Activated CD4-positive, CD25-positive, alpha-beta regulatory T cell treated with anti-CD3 and anti-CD28 coated beads, Interleukin-2, amount 50 U/mL, for 72 hours (primary cell): ENCODE measurements at regions not wholly inside any gene's neighbourhood (a gene's known extent, or its start where the extent isn't known, plus 50 kb on each side); places are given as distances from the start of the nearest gene placed in this dataset.
"Not testable (repeated sequence)": the region's sequence is repeated elsewhere in the genome, so short reads cannot be mapped to it uniquely, and the experiment has no call there.

Experiments used
- DNase-seq: peaks from one replicate; pipeline ENCODE4 v3.0.0; 2021

DNA sequence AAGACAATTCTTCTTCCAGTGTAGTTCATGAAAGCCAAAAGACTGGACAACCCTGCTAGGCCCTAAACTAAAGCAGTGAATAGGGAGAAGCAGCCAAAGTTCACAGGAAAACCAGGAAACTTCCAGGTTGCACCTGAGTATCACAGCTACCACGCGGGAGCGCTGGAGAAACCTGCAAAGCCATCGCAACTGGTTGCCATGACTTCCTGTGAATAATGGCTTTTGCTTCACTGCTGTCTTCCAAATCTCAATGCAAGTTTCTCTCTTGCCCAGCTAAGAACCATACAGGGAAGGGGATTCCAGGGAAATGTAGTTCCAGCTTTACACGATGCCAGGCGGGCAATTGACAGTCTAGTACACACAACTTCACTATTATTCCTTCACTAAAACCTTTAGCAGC is 114.1 kb downstream of the GXYLT1 start:
- DNase-seq = no peak

DNA sequence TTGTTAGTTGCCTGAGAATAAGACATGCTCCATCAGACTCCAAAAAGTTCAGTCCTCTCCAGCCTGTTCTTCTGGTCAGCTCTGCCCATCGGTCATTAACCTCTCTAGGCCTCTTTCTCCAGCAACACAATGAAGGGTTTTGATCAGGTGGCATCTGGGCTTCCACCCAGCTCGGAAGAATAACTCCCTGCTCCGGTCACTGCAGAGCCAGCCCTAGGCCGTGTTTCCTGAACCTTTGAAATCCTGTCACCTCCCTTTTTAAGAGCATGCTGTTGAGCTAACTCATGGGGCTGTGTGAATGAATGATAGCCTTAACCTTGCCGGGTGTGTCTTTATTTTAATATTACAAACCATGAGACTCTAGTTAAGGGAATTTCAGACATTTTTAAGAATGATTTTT is 117.1 kb downstream of the GXYLT1 start:
- DNase-seq = no peak

DNA sequence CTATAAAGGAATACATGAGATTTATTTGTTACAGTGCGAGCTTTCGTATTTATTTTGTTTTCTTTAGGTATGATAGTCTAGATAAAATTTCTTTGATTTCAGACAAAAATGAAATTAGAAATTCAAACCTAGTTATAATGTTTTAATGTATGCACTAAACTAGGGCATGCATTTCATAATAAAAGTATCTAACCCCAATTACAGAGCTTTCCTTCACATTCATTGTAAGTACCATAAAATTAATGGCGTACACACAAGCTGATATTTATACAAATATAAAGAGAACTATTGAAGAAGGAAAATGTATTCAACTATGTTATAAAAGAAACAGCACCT is 120.2 kb downstream of the GXYLT1 start:
- DNase-seq = no peak

DNA sequence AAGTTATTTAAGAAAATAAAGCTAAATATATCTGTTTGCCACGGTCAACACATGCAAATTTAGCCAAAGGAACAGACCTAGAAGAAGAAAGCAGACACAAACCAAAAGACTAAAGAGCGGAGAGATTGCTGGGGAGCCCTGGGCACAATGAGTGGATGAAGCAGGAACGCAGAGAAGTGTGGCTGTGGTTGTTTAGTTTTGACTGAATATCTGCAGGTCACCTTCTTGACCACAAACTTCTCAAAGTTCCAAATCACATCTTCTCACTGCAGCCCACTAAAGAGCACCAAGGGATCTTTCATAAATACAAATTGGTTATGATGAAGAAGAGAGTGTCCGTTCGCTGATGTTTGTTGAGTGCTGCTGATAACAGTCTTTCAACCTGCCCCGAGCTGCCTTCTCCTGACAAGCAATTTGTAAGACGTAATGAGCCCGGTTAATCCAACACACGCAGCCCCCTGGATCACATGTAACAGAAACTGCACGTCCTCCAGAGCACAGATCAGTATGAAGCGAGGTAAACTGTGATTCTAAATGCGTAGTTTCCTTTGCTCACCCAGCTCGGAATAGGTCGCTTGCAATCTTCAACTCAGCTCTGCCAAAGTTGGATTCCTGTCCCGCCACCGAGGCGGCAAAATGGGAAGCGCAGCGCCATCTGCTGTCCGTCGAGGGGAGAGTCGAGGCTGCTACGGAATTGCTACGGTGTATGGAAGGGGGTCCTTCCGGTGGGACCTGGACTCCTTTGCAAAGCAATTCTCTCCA is 120.8 kb downstream of the GXYLT1 start:
- peak; percentile 66 for DNase-seq

DNA sequence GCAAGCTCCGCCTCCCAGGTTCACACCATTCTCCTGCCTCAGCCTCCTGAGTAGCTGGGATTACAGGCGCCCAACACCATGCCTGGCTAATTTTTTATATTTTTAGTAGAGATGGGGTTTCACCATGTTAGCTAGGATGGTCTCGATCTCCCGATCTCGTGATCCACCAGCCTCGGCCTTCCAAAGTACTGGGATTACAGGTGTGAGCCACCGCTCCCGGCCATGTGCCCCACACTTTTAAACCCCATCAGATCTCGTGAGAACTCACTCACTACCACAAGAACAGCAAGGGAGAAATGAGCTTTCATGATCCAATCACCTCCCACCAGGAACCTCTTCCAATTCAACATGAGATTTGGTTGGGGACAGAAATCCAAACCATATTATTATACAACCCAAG is 122.7 kb downstream of the GXYLT1 start:
- DNase-seq = not testable (repeated sequence)

DNA sequence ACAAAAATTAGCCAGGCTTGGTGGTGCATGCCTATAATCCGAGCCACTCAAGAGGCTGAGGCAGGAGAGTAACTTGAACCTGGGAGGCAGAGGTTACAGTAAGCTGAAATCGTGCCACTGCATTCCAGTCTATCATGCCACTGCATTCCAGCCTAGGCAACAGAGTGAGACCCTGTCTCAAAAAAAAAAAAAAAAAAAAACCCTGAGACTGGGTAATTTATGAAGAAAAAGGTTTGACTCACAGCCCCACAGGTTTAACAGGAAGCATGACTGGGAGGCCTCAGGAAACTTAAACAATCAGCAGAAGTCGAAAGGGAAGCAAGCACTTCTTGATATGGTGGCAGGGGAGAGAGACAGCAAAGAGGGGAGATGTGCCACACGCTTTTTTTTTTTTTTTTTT is 123.2 kb downstream of the GXYLT1 start:
- no peak for DNase-seq

DNA sequence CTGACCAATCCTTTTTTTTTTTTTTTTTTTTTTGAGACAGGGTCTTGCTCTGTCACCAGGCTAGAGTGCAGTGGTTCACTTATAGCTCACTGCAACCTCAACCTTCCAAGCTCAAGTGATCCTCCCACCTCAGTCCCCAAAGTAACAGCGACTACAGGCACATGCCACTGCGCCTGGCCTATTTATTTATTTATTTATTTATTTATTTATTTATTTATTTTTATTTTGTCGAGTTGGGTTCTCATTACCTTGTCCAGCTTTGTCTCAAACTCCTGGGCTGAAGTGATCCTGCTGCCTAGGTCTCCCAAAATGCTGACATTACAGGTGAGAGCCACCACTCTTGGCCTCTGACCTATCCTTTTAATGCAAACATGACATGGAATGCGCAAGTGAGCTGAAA is 124.4 kb downstream of the GXYLT1 start:
- DNase-seq = no peak

DNA sequence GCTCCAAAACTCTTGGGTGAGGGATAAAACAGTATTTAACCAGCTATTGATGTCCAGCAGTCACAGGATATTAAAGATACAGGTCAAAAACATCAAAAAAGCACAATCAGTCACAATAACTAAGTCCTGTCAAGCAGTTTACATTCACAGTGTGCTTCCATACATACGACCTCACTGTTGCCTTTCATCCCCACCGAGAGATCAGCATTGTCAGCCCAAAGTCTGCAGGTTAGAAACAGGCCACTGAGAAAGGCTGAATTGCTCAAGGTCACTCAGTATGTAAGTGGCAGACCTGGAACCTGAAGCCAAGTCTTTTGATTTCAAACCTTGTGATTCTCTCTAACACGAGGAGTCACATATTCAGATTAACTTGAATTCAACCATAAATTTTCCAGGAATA is 124.9 kb downstream of the GXYLT1 start:
- DNase-seq = no peak

DNA sequence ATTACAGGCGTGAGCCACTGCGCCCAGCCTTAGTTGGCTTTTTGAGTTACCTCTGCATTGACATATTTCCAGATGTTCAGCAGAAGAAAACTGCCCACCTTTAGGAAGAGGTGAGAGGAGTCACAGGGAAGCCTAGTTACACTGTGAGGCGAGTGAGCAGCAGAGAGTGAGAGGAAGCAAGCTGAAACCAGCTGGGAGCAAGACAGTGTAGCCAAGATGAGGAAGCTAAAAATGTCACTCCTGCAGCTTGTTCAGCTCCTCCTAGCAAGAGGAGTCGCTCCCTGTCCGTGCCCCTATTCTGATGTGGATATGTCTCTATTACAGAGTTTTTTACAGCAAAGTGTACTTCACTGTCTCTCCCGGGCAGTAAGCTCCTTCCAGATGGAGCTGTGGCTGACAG is 127.6 kb downstream of the GXYLT1 start:
- no peak for DNase-seq

DNA sequence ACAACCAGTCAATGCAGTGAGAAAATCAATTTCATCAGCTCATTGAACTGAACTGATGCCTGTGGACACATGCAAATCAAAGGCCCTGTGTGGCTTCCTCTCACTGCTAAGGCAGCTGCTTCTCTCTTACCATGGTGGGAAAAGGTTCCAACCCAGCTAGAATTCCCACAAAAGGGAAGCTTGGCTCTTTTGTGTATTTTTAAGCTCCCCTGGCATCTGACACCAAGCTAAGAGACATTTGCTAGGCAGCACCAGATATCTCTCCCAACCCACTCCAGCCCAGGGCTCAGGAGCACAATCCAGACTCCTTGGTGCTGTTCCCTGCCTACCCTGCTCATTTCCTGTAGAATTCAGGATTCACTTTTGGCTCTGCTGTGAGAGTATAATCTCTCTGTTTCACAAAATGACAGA is 129.6 kb downstream of the GXYLT1 start:
- DNase-seq = no peak

DNA sequence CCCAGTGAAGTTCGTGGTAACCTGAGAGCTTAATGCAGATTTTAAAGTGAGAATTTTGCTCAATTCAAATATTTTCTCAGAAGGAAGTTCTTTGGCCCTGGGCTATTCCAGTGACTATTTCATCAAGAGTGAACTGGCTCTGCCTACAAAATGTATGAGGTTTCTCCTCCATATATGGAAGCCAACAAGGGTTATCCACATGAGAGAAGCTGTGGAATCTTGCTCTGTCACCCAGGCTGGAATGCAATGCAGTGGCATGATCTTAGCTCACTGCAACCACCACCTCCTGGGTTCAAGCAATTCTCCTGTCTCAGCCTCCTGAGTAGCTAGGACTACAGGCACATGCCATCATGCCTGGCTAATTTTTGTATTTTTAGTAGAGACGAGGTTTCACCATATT is 132.2 kb downstream of the GXYLT1 start:
- DNase-seq = not testable (repeated sequence)

DNA sequence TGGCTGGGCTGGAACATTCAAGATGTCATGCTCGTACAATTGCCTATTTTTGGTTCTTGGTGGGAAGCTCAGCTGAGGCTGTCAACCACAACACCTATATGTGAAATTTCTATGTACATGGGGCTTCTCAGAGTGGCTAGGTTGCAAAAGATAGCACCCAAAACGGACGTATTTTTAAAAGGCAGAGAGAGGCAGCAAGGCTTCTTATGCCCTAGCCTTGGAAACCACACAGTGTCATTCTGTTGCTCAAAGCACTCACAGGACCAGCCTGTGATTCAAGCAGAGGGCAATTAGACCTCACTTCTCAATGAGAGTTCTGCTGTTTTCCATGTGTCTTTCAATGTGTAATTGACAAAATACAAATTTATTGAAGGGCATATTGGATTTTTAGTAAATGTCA is 134.0 kb downstream of the GXYLT1 start:
- no peak for DNase-seq

DNA sequence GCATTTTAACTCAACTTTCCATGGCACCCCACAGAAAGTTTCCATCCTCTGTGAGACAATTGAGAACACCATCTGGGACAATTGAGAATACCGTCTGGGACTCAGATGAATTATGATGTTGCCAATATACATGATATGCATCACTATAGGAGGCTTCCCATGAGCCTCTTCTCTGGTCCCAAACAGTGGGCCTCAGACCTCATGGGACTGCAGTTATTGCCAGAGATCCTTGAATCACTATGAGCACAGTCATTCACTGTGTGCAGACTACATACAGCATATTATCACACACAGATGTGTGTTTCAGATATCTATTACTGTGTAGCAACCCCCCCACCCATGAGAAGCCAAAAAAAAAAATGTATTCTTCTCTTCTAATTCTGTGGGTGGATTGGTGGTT is 134.4 kb downstream of the GXYLT1 start:
- DNase-seq = no peak

DNA sequence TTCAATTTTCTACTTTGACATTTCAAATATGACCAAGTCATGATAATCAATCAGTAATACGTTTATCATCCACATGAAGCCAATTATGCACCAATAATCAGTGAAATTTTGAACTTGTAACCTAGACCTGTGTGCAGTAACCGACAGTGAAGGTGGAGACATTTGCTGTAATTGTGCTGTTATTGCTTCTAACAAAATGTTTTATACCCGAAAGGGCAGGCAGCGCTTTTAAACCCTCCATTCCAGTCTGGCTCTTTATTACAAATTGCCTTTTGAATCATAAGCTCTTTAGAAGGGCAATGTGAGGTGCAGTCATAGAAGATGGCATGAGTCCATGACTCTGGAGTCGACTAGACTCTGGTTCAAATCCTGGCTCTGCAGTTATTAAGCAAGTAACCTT is 135.7 kb downstream of the GXYLT1 start:
- no peak for DNase-seq

DNA sequence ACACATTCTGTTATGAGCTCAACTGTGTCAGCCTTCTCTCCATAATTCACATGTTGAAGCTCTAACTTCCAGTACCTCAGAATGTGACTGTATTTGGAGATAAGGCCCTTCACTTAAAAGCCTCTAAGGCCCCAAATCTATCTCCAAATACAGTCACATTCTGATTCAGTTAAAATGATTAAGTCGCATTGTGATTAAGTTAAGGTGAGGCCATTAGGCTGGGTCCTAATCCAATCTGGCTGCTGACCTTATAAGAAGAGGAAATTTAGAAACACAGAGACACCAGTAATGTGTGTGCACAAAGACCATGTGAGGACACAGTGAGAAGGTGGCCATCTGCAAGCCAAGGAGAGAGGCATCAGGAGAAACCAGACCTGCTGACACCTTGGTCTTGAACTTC is 141.6 kb downstream of the GXYLT1 start:
- DNase-seq = no peak

DNA sequence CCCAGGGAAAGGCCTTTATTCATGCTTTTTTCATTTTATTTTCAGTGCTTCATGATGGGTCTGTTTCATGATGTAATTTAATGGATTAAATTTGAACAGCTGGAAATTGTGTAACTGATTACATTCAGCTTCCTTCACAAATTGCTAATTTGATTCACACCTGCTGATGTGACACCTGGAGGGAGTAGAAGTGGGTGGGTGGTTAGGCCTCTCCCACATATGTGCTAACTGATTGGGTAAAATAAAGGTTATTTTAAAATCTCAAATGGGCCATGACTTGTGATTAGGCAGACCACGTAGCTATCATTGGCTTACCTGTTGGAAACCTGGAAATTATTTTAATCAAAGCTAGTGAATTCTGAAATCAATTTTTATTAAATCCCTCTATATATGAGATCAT is 142.1 kb downstream of the GXYLT1 start:
- no peak for DNase-seq

DNA sequence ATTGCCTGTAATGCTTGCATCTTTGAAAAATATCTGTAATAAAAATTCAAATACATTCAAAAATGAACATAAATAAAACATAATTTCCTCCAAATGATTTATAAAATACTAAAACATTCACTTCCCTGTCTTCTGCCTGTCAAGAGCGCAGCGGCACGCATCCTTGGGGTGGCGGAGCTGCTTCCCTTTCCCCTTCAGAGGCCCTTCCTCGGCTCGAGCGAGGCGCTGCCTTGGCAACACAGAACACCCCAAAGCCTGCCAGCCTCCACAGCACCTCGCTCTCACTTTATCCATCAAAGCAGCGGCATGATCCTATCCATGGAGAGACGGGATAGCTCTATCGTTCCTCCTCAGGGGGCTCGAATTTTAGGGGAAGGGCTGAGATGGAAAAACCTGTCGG is 146.2 kb downstream of the GXYLT1 start:
- no peak for DNase-seq

DNA sequence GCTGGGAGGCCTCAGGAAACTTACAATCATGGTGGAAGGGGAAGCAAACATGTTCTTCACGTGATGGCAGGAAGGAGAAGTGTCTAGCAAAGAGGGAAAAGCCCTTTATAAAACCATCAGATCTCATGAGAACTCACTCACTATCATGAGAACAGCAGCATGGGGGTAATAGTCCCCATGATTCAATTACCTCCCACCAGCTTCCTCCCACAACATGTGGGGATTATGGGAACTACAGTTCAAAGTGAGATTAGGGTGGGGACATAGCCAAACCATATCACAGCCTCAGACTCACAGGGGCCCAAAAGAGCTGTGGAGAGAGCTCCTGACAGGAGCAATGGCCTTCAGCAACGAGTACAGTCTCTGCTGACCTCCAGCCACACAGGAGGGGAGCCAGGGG is 151.4 kb downstream of the GXYLT1 start:
- no peak for DNase-seq

DNA sequence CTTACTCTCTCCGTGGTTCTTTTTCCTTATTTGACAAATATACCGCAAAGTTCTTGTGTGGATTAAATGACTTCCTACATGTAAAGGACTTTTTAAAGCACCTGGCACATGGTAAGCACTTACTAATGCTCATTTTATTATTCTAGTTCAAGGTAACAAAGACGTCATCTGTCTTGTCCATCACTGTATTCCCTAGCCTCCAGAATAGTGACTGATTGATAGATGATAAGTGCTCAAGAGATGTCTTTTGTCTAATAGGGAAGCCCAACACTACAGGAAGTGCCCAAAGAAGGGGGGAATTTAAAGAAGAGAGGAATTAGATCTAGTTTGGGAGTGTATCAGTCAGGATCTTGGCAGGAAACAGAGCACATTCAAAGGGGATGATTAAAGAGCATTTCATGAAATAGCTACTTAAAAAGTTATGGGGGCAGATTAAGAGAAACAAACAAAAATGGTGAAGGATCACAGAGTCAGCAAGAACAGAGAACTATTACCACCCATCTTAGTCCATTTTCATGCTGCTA is 151.9 kb downstream of the GXYLT1 start:
- DNase-seq = no peak

DNA sequence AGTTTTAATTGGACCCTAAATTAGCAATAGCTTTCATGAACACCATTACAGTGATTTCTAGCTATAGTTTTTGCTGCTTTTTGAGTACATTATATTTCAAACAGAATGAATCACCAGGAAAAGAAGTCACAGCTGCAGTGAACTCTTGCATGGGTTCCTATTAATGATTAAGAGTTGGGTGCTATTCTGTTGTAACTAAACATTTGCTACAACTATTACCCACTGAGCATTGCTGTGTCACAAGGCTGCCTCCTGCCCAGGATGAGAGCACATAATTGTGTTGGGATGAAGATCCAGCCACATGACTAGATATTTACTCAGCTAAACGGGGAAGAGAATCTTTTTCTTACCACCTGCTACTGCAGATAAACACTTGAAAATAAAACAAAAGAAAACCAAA is 152.7 kb downstream of the GXYLT1 start:
- no peak for DNase-seq

DNA sequence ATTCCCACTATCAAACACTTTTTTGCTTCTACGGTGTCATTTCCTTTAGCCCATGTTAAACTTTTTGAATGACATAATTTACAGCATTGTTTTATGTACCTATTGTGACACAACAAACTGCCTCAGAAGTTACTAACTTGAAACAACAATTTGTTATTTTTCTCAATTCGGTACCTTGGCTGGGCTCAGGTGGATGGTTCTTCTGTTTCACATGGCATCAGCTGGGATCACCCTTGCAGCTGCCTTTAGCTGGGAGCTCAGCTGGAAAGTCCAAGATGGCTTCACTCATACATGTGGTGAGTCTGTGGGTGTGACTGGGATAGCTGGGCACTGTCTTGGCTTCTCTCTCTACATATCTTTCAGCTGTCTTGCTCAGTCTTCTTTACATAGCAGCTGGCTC is 156.0 kb downstream of the GXYLT1 start:
- DNase-seq = no peak

DNA sequence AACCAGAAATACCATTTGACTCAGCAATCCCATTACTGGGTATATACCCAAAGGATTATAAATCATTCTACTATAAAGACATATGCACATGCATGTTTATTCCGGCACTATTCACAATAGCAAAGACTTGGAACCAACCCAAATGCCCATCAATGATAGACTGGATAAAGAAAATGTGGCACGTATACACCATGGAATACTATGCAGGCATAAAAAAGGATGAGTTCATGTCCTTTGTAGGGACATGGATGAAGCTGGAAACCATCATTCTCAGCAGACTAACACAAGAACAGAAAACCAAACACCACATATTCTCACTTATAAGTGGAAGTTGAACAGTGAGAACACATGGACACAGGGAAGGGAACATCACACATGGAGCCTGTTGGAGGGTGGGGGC is 158.2 kb downstream of the GXYLT1 start:
- DNase-seq = not testable (repeated sequence)

DNA sequence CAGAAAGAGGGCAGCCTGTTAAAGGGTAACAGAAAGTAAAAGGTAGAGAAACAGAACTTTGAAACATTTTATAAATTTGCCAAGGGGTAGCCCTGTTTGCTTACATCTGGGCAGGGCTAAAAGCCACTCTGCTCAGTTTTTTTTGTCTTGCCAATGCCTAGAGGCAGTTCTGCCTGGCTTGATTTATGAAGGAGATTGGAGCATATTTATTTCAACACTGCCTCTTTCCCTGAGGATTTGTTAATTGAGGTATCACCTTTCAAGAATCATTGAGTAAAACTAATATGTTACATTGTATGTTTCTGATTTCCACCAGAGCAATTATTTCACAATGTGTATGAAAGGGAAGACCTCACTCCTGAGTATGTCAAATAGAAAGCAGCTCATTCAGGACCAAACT is 160.8 kb downstream of the GXYLT1 start:
- DNase-seq = no peak

DNA sequence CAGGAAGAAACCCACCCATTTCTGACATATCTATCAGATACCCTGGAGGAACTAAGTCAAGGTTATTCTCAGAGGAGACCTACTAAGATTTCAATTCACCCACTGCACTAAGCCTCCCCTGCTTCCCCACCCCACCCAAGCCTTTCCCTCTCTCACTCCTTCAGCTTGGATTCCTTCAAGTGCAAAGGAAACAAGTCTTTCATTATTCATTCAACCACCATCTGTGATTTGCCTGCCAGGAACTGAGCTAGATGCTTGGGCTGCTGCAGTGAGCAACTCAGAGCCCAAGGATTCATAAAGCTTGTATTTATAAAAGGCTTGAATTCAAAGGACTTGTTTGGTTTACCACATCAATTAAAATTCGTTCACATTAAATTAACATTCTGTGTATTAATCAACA is 161.3 kb downstream of the GXYLT1 start:
- no peak for DNase-seq

DNA sequence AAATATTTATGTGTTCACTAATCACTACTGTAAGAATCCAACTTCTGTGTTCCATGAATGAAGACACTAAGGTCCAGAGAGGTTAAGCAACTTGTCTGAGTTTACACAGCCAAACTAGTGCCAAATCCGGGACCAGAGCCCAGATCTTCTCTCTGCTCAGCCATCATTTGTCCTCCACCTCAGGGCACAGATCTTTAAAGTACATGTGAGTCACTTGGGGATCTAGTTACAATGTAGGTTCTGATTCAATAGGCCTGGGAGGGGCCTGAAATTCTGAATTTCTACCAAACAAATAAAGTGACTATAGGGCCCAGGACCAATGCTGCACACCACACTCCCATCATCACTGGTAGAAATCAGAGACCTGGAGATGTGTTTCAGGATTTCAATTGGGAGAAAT is 162.9 kb downstream of the GXYLT1 start:
- no peak for DNase-seq
